ENCODE measurements at regions not wholly inside any gene's neighbourhood (a gene's known extent, or its start where the extent isn't known, plus 50 kb on each side); places are given as distances from the start of the nearest gene placed in this dataset.
"Not testable (repeated sequence)": the region's sequence is repeated elsewhere in the genome, so short reads cannot be mapped to it uniquely, and the experiment has no call there.

GRCh38 chr5:66234241-66234640 lies 90.1 kb downstream of the SREK1 start:
- no peak for ATAC-seq

DNA sequence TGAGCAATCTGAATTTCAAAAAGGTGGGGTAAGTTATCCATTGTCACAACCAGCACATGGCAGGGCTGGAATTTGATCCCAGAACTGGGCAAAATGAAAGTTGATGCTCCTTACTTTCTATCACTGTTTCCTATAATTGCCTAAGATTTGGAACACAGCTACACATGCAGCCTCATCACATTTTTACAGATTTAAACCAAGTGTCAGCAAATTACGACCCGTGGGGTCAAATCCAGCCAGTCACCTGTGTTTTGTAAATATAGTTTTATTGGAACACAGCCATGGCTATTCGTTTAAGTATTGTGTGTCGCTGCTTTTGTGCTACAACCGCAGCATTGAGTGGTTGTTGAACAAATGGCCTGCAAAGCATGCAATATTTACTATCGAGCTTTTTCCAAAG lies 94.3 kb downstream of the SREK1 start:
- no peak for ATAC-seq

DNA sequence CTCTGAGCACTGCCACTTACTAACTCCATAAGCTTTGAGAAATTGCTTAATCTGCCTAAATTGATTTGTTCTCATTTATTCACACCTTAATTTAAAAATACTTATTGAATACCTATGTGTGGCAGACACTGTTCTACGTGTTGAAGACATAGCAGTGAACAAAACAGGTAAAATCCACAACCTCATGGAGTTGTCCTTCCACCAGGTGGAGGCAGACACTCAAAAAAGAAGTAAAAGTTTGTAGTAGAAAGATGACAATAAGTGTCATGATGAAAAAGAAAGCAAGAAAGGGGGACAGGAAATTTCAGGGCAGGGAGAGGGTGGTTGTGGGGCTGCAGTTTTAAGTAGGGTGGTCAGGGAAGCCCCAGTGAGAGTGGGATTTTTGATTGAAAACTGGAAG lies 94.9 kb downstream of the SREK1 start:
- ATAC-seq, result no peak

DNA sequence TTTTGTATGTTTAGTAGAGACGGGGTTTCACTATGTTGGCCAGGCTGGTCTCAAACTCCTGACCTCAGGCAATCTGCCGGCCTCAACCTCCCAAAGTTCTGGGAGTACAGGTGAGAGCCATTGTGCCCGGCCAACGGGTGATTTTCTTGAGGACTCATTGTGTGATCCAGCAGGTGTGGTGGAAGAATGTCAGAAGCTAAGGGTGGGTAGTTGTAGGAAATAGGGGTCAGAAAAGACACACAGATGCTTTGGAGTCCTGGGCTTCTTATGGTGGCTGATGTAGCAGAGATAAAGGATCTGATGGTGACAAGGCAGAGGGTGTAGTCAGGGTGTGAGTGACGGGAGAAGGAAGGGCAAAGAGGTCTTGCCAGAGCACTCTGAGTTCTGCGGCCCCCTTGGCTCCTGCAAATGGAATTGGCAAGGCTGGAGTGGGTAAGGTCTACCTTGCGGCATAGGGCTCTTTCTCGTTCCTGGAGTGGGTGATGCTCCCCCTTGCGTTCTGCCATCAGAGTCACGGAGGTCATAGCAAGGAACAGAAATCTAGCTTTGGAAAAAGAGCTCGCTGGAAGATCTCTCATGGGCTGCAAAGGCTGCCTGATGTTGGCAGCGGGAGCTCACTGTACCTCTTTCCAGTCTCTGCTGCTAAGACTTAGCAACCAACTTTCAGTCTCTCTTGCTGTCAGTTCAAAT lies 97.2 kb downstream of the SREK1 start:
- no peak for ATAC-seq

DNA sequence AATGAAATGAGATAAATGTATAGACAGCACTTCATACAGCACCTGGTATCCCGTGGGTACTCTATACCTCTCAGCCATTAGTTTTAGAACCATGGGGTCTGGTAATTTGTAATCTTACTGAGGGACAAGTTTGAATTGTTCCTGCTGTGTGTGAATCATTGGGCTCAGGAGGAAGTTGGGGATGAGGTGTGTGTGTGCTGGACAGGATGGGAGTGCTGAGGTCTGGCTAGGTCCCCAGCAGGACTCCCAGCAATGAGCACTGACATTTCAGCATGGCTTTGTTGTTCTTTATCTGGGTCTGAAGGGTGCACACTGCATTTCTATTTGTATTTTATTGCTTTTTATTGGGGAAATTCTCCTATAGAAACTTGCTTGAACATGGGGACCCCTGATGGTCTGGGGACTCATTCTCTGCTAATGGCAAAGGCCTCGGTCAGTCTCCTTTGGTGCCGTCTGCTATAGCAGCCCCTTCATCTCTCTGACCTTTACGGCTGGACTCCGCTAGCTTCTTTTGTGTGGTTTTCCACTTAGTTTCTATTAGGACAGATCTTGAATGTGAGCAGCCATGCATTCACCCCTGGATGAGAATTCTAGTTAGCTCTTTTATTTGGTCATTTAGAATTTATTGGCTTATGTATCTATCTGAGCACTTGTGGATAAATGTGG lies 98.1 kb downstream of the SREK1 start:
- ATAC-seq, result no peak

DNA sequence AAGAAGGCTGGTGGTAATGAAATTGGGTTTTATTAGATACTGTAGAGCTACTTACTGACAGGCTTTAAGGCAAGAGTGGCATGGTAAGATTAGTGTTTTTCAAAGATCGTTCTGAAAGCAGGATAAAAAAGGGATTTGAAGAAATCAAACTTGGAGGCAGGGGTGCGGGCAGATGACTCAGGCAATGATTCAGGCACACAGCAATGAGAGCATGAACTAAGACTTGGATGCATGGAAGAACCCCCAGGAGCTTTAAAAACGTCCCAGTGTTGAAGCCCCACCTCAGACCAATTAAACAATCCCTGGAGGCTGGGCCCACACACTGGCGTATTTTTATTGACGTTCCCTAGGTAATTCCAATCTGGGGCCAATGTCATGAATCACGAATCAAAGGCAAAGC lies 102.5 kb downstream of the SREK1 start:
- no peak for ATAC-seq

DNA sequence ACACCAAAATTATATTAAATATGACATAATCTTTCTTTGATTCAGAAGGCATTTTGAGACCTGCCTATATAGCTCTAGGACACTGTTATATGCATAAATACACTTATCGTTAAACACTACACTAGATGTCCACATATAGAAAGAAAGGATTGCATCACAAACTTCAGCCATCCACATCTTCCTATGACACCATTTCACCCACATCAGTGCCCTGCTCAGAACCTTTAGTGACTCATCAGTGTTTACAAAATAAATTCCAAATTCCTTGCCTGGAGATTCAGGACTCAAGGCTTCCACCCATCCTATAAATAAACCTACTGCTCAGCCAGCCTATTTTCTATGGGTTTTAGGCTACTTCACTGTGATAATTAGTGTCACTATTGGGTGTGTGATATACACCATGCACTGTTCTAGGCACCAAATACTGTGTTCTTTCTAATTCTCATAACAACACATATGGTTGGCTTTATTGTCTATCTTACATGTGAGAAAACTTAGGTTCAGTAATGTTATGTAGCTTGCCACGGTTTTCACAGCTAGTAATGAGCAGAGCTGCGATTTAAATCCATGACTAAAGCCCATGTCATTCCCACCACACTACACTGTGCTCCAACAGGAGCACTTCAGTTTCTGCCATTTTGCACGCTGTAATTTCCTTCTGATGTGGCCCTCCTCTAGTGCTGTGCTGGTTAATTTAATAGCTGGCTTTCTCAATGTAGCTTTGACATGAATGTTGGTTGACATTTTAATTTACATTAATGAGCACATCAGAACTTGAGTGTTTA lies 103.3 kb downstream of the SREK1 start:
- ATAC-seq, result no peak

DNA sequence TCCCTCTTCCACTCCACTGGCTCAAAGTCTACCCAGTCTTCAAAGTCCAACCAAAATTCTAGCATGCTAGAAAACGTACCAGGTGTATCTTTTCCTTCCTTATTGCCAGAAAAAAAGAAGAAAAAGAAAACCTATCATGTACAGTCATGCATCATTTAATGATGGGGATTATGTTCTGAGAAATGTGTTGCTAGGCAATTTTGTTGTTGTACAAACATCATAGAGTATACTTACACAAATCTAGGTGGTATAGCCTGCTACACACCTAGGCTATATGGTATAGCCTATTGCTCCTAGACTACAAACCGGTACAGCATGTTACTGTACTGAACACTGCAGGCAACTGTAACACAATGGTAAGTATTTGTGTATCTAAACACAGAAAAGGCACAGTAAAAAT lies 104.8 kb downstream of the SREK1 start:
- no peak for ATAC-seq

DNA sequence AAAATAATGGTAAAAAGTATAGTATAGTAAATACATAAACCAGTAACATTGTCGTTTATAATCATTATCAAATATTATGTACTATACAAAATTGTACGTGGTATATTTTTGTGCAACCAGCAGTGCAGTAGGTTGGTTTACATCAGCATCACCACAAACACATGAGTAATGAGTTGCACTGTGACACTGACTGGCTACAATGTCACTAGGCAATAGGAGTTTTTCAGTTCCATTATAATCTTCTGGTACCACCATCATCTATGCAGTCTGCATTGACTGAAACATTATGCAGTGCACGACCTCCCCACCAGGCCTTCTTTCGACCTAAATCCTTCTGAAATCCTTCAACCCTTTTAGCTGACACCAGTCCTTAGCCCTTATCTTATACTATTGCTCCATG lies 105.8 kb downstream of the SREK1 start:
- no peak for ATAC-seq

DNA sequence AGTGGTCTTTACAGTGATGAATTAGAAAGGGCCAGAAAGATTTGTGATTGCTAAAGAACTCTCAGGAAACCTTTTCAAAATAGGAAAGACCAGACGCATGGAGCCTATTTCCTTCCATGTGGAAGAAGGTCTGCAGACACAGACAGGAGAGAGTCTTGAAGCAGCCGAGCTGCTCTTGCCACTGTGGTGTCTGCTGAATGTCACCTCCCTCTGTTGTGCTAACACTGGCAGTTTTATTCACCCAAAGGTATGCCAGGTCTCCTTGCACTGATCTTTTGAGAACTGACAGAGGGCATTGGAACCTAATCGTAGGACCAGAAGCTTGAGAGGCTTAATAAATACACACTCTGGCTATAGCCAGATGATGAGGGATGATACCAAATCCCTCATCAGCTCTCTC lies 108.7 kb downstream of the SREK1 start:
- no peak for ATAC-seq

DNA sequence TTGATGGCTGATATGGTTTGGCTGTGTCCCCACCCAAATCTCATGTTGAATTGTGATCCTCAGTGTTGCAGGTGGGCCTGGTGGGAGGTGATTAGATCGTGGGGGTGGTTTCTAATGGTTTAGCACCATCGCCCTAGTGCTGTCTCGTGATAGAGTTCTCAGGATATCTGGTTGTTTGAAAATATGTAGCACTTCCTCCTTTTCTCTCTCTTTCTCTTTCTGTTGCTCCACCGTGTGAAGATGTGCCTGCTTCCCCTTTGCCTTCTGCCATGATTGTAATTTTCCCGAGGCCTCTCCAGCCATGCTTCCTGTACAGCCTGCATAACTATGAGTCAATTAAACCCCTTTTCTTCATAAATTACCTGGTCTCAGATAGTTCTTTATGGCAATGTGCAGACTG lies 111.6 kb downstream of the SREK1 start:
- ATAC-seq, result no peak

- no peak for ATAC-seq
Measured at GRCh38 chr5:66273121-66273520, 129.0 kb downstream of the SREK1 start.

DNA sequence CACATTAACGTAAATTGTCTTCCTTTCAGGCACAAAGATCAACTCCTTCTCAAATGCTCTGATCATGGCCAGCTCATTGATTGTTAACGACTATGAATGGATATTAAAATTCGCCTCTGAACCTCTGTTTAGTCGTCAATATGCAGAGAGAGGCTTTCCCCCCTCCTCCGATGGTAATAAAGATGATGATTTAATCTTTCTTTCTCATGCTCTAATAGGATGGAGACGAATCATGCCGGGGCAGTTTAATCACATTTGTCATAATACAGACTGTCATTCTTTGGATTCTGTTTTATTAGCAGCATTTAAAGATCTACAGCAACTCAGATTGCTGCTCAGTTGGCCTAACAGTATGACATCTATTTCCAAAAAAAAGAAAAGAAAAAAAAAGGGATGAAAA lies 132.9 kb downstream of the SREK1 start:
- ATAC-seq, result no peak

GRCh38 chr5:66277981-66278380 lies 133.9 kb downstream of the SREK1 start:
- ATAC-seq, result no peak

- no peak for ATAC-seq
Measured at GRCh38 chr5:66281294-66281693, 137.2 kb downstream of the SREK1 start.

- no peak for ATAC-seq
Measured at GRCh38 chr5:66284588-66285342, 140.7 kb downstream of the SREK1 start.

DNA sequence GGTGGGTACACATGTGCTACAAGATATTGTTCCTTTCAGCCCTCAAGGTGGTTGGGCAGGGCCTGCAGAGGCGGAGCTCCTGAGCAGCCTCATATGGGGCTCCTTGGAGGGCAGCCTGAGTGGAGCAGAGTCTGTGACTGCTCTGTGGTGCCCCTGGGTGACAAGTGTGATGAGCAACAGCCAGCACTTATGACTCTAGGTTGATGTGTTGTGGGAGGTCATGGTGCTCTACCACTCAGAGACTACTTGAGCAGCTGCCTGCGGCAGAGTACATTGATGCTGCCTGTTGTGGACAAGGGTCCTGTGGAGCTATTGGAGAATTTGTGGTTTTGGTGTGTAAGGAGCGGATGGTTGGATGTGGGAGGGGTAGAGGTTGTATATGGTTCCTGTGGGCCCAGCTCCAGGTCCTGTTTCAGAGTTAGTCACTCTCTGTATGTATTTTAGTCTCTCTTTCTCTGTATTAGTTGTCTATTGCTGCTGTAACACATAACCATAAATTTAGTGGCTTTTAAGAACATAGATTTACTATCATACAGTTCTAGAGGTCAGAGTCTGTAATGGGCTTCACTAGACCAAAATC lies 141.3 kb downstream of the SREK1 start:
- ATAC-seq, result peak; percentile 13 to 36

DNA sequence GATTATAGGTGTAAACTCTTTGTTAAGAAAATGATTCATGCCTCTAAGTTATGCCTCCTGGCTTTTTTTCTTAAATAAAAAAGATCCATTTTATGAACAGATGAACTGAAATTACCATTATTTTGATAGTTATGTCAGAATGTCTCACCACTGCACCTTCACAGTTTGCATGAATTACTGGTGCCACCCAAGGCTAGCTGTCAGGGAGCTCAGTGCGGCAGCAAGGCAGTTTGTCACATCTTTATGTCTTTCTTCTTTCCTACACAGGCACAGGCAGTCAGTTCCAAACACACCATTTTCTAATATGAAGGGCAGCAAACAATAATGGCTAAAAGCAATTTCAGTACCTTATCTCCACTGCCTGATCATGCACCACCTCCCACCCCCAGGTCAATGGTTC lies 147.7 kb downstream of the SREK1 start:
- ATAC-seq, result no peak

DNA sequence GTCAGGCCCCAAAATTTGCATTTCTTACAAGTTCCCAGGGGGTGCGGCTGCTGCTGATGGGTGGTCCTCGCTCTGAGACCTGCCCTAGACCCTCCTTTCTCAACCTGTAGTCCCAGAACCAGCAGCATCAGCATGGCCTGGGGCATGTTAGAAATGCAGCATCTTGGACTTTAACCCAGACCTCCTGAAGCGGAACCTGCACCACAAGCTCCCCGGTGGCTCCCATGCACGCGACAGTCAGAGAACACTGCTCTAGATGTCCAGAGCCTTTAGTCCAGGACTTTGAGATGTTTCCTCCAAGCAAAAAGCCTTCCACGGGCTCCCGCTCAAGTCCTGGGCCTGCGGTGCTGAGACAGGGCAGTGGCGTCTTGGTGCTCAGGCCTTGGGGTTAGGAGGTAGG lies 149.8 kb downstream of the SREK1 start:
- ATAC-seq, result not testable (repeated sequence)

DNA sequence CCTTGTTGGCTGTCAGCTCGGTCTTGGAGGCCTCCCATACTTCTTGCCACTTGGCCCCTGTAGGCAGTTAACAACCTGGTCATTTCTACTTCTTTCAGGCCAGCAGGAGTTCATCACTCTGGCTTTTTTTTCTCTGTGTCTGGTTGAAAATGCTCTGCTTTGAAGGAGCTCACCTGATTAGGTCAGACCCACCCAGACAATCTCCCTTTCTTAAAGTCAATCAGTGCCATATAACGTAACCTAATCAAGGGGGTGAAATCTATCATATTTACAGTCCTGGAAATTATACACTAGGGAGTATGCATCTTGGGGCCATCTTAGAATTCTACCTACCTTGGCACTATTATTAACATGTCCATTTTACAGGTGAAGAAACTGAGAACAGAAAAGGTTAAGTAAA lies 155.4 kb downstream of the SREK1 start:
- ATAC-seq, result no peak

GRCh38 chr5:66302344-66302743 lies 158.2 kb downstream of the SREK1 start:
- no peak for ATAC-seq

DNA sequence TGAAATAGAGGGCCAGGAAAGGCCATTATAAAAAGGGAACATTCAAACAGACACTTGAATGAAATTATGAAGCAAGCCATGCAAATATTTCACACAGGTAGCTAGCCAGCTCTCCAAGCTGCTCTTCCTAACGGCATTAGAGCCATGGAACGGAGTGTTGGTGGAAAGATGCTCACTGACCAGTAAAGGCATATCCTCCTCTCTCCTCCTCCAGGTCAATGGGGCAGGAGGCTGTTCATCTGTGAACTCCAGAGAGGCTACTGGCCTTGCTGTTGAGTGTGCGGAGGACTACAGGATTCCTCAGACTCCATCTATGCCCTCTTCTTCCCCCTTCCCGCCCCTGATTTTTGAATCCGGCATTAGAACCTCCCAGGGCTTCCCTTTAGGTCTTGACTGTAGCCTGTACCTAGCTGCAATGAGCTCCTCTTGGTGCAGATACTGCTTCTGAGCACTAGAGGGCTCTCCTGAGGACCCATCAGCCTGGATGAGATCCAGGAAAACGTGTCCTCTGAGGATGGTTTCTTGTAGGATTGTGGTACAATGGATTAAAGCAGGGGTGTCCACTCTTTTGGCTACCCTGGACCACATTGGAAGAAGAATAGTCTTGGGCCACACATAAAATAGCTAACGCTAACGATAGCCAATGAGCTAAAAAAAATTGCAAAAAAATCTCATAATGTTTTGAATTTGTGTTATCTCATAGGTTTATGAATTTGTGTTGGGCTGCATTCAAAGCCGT lies 162.2 kb downstream of the SREK1 start:
- ATAC-seq, result no peak

Measured in activated CD4-positive, CD25-positive, alpha-beta regulatory T cell treated with anti-CD3 and anti-CD28 coated beads, Interleukin-2, amount 50 U/mL, for 24 hours (primary cell).